NCI-H146 treated with DMSO at 0.1 percent for 48 hours (cell line): ENCODE measurements at regions not wholly inside any gene's neighbourhood (a gene's known extent, or its start where the extent isn't known, plus 50 kb on each side); places are given as distances from the start of the nearest gene placed in this dataset.
A peak's percentile ranks its signal among the peaks of the same experiment; 100 is the strongest.
"Not testable (repeated sequence)": the region's sequence is repeated elsewhere in the genome, so short reads cannot be mapped to it uniquely, and the experiment has no call there.

Source experiments
- DNase-seq: peaks from one replicate; lab custom pipeline; 2025; ENCODE audit not compliant: unreplicated experiment; lab: John Stamatoyannopoulos, UW

GRCh38 chr10:33009244-33010131 is 51.5 kb upstream of the ITGB1 start:
- DNase-seq, result no peak

GRCh38 chr10:33008499-33009243 is 50.6 kb upstream of the ITGB1 start:
- peak; percentile 60 for DNase-seq

GRCh38 chr10:33007731-33008381 is 49.8 kb upstream of the ITGB1 start:
- DNase-seq, result not testable (repeated sequence)
